Endothelial cell of umbilical vein (primary cell): ENCODE measurements at regions not wholly inside any gene's neighbourhood (a gene's known extent, or its start where the extent isn't known, plus 50 kb on each side); places are given as distances from the start of the nearest gene placed in this dataset.

Source experiments
- CTCF ChIP-seq, 2 donors: IDR thresholded peaks; 1 replicate in 1 of 2; 2 replicates in 1 of 2; pipeline ENCODE4 v1.5.1; 2011; ENCODE audit warnings: low read length in 2 of 2, mild to moderate bottlenecking in 2 of 2, moderate library complexity in 2 of 2, control low read depth in 1 of 2, inconsistent platforms in 1 of 2, low read depth in 1 of 2; ENCODE audit not compliant: insufficient read depth in 1 of 2; ENCODE audit errors: extremely low read depth in 1 of 2
- MYC ChIP-seq: IDR thresholded peaks from one replicate; pipeline ENCODE4 v1.6.1; 2011; ENCODE audit warnings: mild to moderate bottlenecking, low read depth, low read length
- POLR2A ChIP-seq: IDR thresholded peaks from 2 replicates; pipeline ENCODE4 v1.6.1; 2012; ENCODE audit warnings: low read depth, mild to moderate bottlenecking, control low read depth, low read length

GRCh38 chr2:126802774-126803433, 95.8 kb upstream of the TEX51 start:
- TF ChIP-seq MYC: no peak
- no peak for TF ChIP-seq CTCF (IDR thresholded peaks at IDR 0.05; ENCODE audit: extremely low read depth in 1 of 2, insufficient read depth in 1 of 2, low read depth in 1 of 2, low read length in 2 of 2)
- no peak for TF ChIP-seq POLR2A
